Testis (tissue), 2 donors: ENCODE measurements at regions not wholly inside any gene's neighbourhood (a gene's known extent, or its start where the extent isn't known, plus 50 kb on each side); places are given as distances from the start of the nearest gene placed in this dataset.

Experiments
- CTCF ChIP-seq, 3 experiments: fragments of 450-650 bp in 2 of 3; fragments of 200-600 bp in 1 of 3; sonication (generic) in 1 of 3; IDR thresholded peaks; one replicate each; pipeline ENCODE4 v1.5.1; 2016 to 2019; ENCODE audit warnings: antibody characterized with exemption in 3 of 3, mild to moderate bottlenecking in 2 of 3, moderate library complexity in 1 of 3
- POLR2A ChIP-seq: fragments of 450-650 bp; IDR thresholded peaks from one replicate; pipeline ENCODE4 v1.6.1; 2017; ENCODE audit warnings: antibody characterized with exemption, mild to moderate bottlenecking, moderate library complexity

DNA sequence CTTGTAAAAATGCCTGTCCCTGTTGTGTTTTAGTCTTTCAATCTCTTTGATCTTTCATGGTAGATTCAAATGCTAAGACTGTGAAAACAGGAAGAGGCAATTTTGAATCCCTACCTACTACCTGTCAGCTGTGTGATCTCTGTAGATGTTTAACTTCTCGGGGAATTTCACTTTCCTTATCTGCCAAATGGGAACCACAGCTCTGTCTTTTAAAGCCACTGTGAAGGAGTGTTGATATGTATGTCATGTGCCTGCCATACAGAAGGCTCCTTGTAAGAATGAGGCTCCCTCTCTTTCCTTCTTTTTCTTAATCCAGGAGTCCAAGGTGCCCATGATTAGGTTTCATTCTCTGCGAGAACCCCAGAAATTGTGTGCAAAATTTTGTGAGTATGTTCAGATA is 139.6 kb upstream of the ADAMTS9 start:
- no peak for TF ChIP-seq CTCF (IDR thresholded peaks at IDR 0.05)
- TF ChIP-seq POLR2A = no peak
